ENCODE measurements at regions not wholly inside any gene's neighbourhood (a gene's known extent, or its start where the extent isn't known, plus 50 kb on each side); places are given as distances from the start of the nearest gene placed in this dataset.

DNA sequence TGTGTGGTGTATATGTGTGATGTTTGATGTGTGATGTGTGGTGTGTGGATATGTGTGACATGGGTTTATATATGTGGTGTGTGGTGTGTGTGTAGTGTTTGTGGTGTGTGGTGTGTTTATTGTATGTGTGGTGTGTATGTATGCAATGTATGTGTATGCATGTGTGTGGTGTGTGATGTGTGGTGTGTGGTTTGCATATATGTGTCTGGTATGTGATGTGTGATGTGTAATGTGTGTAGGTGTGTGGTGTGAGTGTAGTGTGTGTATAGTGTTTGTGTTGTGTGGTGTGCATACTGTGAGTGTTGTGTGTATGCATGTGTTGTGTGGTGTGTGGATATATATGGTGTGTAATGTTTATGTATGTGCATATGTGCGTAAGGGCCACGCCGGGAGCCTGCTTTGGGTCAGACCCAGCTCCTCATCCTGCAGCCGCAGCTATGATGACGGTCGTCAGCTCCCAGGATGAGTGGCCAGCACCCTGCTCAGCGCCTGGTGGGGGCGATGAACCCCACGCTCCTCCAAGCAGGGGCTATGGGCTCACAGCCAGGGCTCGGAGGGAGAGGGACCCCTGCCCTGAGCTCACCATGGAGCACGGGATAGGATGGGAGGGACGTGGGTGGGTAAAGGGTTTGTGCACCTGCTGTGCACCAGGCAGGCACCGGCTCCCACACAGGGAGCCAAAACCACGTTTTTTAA is 331.3 kb downstream of the EIPR1 start:
- Mint-ChIP-seq H3K36me3 (ENCODE audit: low read depth) (no peaks in the 10 kb centered on the region), H3K27me3 (ENCODE audit: low read depth, poor library complexity) (no peaks in the 10 kb centered on the region), H3K27ac (no peak overlapping the region), H3K4me3 (no peak overlapping the region), H3K9me3 (peaks cover 9% of the 10 kb centered on the region), H3K4me1 (peaks cover 24% of the 10 kb centered on the region)
- TF ChIP-seq, protein P1, sequence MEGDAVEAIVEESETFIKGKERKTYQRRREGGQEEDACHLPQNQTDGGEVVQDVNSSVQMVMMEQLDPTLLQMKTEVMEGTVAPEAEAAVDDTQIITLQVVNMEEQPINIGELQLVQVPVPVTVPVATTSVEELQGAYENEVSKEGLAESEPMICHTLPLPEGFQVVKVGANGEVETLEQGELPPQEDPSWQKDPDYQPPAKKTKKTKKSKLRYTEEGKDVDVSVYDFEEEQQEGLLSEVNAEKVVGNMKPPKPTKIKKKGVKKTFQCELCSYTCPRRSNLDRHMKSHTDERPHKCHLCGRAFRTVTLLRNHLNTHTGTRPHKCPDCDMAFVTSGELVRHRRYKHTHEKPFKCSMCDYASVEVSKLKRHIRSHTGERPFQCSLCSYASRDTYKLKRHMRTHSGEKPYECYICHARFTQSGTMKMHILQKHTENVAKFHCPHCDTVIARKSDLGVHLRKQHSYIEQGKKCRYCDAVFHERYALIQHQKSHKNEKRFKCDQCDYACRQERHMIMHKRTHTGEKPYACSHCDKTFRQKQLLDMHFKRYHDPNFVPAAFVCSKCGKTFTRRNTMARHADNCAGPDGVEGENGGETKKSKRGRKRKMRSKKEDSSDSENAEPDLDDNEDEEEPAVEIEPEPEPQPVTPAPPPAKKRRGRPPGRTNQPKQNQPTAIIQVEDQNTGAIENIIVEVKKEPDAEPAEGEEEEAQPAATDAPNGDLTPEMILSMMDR (IDR thresholded peaks at IDR 0.05) = no peak
- DNase-seq = no peak

DNA sequence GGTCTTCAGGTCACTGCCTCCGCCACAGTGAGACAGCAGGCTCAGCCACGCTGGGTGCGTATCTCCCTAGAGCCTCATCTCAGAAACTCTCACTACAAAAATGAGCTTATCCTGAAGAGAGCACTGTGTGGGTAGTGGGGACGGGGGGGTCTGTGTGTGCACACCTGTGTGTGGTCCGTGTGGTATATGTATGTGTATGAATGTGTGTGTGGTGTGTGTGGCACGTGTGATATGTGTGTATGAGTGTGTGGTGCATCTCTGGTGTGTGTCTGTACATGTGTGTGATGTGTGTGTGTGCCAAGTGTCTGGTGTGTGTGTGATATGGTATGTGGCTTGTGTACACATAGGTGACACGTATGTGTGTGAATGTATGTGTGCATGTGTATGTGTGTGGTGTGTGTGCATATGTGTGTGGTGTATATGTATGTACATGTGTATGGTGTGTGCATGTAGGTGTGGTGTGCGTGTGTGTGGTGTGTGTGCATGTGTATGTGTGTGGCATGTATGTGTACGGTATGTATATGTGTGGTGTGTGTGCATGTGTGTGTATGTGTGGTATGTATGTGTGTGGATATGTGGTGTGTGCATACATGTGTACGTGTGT is 332.2 kb downstream of the EIPR1 start:
- Mint-ChIP-seq H3K9me3 (peaks cover 10% of the 10 kb centered on the region), H3K27ac (no peak overlapping the region), H3K36me3 (ENCODE audit: low read depth) (no peaks in the 10 kb centered on the region), H3K4me1 (peaks cover 33% of the 10 kb centered on the region), H3K4me3 (no peak overlapping the region), H3K27me3 (ENCODE audit: low read depth, poor library complexity) (peaks cover 2% of the 10 kb centered on the region)
- TF ChIP-seq, protein P1 (IDR thresholded peaks at IDR 0.05) = no peak
- DNase-seq = no peak

DNA sequence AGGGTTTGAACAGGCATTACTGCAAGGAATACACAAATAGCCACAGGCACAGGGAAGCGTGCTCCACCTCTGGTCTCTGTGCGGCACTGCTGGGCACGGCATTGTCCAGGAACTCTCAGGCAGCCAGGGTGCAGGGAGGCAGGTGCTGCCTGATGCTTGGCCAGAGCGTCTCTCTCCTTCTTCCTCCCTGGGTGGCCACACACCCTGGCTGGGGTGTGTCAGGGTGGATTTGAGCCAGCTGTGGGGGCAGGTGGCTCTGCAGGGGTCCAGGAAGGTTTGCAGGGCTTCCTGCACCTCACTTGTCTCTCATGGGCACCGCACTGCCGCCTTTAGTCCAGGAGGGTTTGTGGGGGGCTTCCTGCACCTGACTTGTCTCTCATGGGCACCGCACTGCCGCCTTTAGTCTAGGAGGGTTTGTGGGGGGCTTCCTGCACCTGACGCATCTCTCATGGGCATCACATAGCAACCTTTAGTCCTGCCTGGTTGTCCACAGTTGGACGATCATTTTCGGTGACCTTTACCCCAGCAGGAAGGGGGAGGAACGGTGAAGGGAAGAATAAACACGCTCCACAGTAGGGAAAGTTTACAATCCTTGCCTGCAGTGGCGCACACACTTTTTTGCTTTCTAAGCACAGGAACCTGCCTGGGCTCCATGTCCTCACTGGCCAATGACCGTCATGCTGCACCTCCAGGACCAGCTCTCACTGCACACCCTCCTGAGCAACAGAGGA is 332.9 kb downstream of the EIPR1 start:
- Mint-ChIP-seq H3K4me1 (peaks cover 40% of the 10 kb centered on the region), H3K4me3 (no peak overlapping the region), H3K9me3 (peaks cover 16% of the 10 kb centered on the region), H3K27me3 (ENCODE audit: low read depth, poor library complexity) (peaks cover 3% of the 10 kb centered on the region), H3K27ac (no peak overlapping the region), H3K36me3 (ENCODE audit: low read depth) (no peaks in the 10 kb centered on the region)
- TF ChIP-seq, protein P1 (IDR thresholded peaks at IDR 0.05) = no peak
- no peak for DNase-seq

DNA sequence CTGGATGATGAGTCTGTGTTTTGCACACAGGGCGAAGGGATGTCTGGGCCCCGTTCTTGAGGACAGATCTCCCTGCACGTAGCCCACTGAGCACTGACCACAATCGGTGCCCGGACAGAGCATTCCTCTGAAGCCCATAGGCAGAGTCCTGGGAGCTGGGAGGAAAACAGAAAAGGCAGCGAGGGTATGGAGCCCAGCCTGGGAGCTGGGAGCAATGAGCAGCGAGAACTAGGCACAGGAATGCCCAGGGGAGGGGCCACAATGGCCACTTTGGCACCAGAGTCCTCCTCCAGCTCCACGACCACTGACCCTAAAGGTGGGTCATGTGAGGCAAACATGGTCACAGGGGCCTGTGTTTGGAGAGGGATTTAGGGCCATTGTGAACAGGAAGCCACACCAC is 333.9 kb downstream of the EIPR1 start:
- DNase-seq = no peak
- H3K27ac Mint-ChIP-seq = no peak overlapping the region
- H3K36me3 Mint-ChIP-seq (ENCODE audit: low read depth) = no peaks in the 10 kb centered on the region
- H3K4me1 Mint-ChIP-seq = peaks cover 43% of the 10 kb centered on the region
- peaks cover 3% of the 10 kb centered on the region for H3K27me3 Mint-ChIP-seq (ENCODE audit: low read depth, poor library complexity)
- peaks cover 20% of the 10 kb centered on the region for H3K9me3 Mint-ChIP-seq
- no peak overlapping the region for H3K4me3 Mint-ChIP-seq
- TF ChIP-seq, protein P1 (IDR thresholded peaks at IDR 0.05) = no peak

DNA sequence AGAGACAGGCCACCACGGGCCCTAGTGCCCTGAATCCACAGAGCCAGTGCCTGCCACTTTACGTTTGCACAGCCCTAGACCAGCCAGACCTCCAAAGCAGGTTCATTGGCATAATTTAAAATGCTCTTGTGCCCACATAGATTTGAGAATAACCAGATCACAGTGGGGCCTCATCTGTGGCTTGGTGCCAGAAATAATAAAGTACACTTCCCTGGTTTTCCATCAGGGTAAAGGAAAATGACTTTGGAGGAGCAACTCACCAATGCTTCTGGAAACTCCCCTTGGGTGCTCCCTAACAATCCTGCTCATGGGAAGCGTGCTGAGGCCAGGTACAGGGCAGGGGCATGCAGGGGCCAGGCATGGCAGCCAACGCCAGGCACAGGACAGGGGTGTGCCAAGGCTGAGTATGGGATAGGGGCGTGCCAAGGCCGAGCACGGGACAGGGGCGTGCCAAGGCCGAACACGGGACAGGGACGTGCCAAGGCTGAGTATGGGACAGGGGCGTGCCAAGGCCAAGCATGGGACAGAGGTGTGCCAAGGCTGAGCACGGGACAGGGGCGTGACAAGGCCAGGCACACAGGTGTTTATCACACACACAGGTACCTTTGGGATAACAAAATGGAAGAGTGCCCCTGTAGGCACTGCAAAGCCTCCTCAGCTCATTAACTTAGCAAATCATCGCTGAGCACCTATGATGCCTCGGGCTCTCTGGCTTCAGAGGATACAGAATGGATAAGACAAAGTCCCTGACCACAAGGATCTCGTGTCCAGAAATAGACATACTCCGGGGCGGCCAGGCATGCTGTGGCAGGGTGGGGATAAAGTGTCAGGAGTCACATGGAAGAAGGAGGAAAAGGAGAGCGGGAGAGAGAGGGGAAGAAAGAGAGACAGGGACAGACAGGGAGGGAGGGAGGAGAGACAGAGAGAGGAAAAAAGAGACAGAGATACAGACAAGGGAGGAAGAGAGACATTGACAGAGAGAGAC is 334.7 kb downstream of the EIPR1 start:
- H3K36me3 Mint-ChIP-seq (ENCODE audit: low read depth) = no peaks in the 10 kb centered on the region
- peaks cover 24% of the 10 kb centered on the region for H3K9me3 Mint-ChIP-seq
- peaks cover 3% of the 10 kb centered on the region for H3K27me3 Mint-ChIP-seq (ENCODE audit: low read depth, poor library complexity)
- no peak overlapping the region for H3K4me3 Mint-ChIP-seq
- DNase-seq = no peak
- peak overlapping the region; percentile 66 for H3K27ac Mint-ChIP-seq
- TF ChIP-seq, protein P1 (IDR thresholded peaks at IDR 0.05) = no peak
- H3K4me1 Mint-ChIP-seq = peaks cover 43% of the 10 kb centered on the region

Data from nephron progenitor cell (in vitro differentiated cells).